ENCODE measurements at regions not wholly inside any gene's neighbourhood (a gene's known extent, or its start where the extent isn't known, plus 50 kb on each side); places are given as distances from the start of the nearest gene placed in this dataset.
"Not testable (repeated sequence)": the region's sequence is repeated elsewhere in the genome, so short reads cannot be mapped to it uniquely, and the experiment has no call there.

- no peak overlapping the region for H3K4me3 ChIP-seq (ENCODE audit: low read depth, low read length)
- peak; percentile 45 for DNase-seq (ENCODE audit: low read depth, low spot score)
- in situ Hi-C loops (cut with HindIII; ENCODE audit: low sequenced_read_pairs), result no loop called here
- TF ChIP-seq CTCF (IDR thresholded peaks at IDR 0.05; ENCODE audit: low read depth, low read length), result no peak
These were observed 246.7 kb upstream of the CTBP2 start for GRCh38 chr10:125407000-125407502.

GRCh38 chr10:125404902-125405301 is 244.5 kb upstream of the CTBP2 start:
- in situ Hi-C loops (cut with HindIII; ENCODE audit: low sequenced_read_pairs), result not testable (repeated sequence)

GRCh38 chr10:125401462-125401861 is 241.1 kb upstream of the CTBP2 start:
- in situ Hi-C loops (cut with HindIII; ENCODE audit: low sequenced_read_pairs), result no loop called here
- no peak for DNase-seq (ENCODE audit: low read depth, low spot score)
- no peak for TF ChIP-seq CTCF (IDR thresholded peaks at IDR 0.05; ENCODE audit: low read depth, low read length)
- H3K4me3 ChIP-seq (ENCODE audit: low read depth, low read length), result no peak overlapping the region

More at GRCh38 chr10:125404902-125405301, 244.5 kb upstream of the CTBP2 start:
- DNase-seq (ENCODE audit: low read depth, low spot score); H3K4me3 ChIP-seq (ENCODE audit: low read depth, low read length): not testable (repeated sequence)

GRCh38 chr10:125399289-125399688 is 238.9 kb upstream of the CTBP2 start:
- no peak overlapping the region for H3K4me3 ChIP-seq (ENCODE audit: low read depth, low read length)
- no peak for DNase-seq (ENCODE audit: low read depth, low spot score)
- in situ Hi-C loops (cut with HindIII; ENCODE audit: low sequenced_read_pairs), result no loop called here
- no peak for TF ChIP-seq CTCF (IDR thresholded peaks at IDR 0.05; ENCODE audit: low read depth, low read length)

GRCh38 chr10:125398270-125398669 is 237.9 kb upstream of the CTBP2 start:
- no peak overlapping the region for H3K4me3 ChIP-seq (ENCODE audit: low read depth, low read length)
- TF ChIP-seq CTCF (IDR thresholded peaks at IDR 0.05; ENCODE audit: low read depth, low read length), result no peak
- DNase-seq (ENCODE audit: low read depth, low spot score), result no peak
- in situ Hi-C loops (cut with HindIII; ENCODE audit: low sequenced_read_pairs), result no loop called here

- DNase-seq (ENCODE audit: low read depth, low spot score), result no peak
- TF ChIP-seq CTCF (IDR thresholded peaks at IDR 0.05; ENCODE audit: low read depth, low read length), result no peak
- no peak overlapping the region for H3K4me3 ChIP-seq (ENCODE audit: low read depth, low read length)
- in situ Hi-C loops (cut with HindIII; ENCODE audit: low sequenced_read_pairs), result no loop called here
These were observed 237.2 kb upstream of the CTBP2 start for GRCh38 chr10:125397608-125398007.

- DNase-seq (ENCODE audit: low read depth, low spot score), result peak; percentile 46
- no peak overlapping the region for H3K4me3 ChIP-seq (ENCODE audit: low read depth, low read length)
- in situ Hi-C loops (cut with HindIII; ENCODE audit: low sequenced_read_pairs), result no loop called here
- TF ChIP-seq CTCF (IDR thresholded peaks at IDR 0.05; ENCODE audit: low read depth, low read length), result no peak
These were observed 236.3 kb upstream of the CTBP2 start for GRCh38 chr10:125396676-125397075.
